Neural cell (in vitro differentiated cells): ENCODE measurements at regions not wholly inside any gene's neighbourhood (a gene's known extent, or its start where the extent isn't known, plus 50 kb on each side); places are given as distances from the start of the nearest gene placed in this dataset.
A peak's percentile ranks its signal among the peaks of the same experiment; 100 is the strongest.

Source experiments
- H2AFZ ChIP-seq: fragments of 200-600, 300-800 bp; sonication (generic), shearing (Covaris generic); 2 replicates; pipeline ENCODE4 v1.6.0; 2014; ENCODE audit warnings: low read depth, mild to moderate bottlenecking, antibody characterized with exemption, low read length, moderate library complexity
- H3F3A ChIP-seq: fragments of 200-600 bp; shearing (Covaris generic); 2 replicates; pipeline ENCODE4 v1.6.1; 2016; ENCODE audit warnings: mild to moderate bottlenecking, moderate library complexity, mixed read lengths, antibody characterized with exemption, low read length; ENCODE audit not compliant: insufficient read depth, poor library complexity, severe bottlenecking
- H3K27ac ChIP-seq: fragments of 200-600, 300-800 bp; sonication (generic), shearing (Covaris generic); 2 replicates; pipeline ENCODE4 v1.5.1; 2014; ENCODE audit warnings: mild to moderate bottlenecking, low read length, moderate library complexity
- H3K27me3 ChIP-seq: fragments of 300-800, 200-600 bp; sonication (generic), shearing (Covaris generic); 2 replicates; pipeline ENCODE4 v1.6.0; 2014; ENCODE audit warnings: mild to moderate bottlenecking, low read depth, low read length, moderate library complexity; ENCODE audit not compliant: insufficient read depth
- H3K36me3 ChIP-seq: fragments of 300-800, 200-600 bp; sonication (generic), shearing (Covaris generic); 2 replicates; pipeline ENCODE4 v1.5.1; 2014; ENCODE audit warnings: mild to moderate bottlenecking, antibody characterized with exemption, low read length, moderate library complexity; ENCODE audit not compliant: insufficient read depth
- H3K4me2 ChIP-seq: fragments of 300-800, 200-600 bp; sonication (generic), shearing (Covaris generic); 2 replicates; pipeline ENCODE4 v1.6.0; 2014; ENCODE audit warnings: mild to moderate bottlenecking, low read length
- H3K4me3 ChIP-seq: fragments of 300-800, 200-600 bp; sonication (generic), shearing (Covaris generic); 2 replicates; pipeline ENCODE4 v1.5.1; 2014; ENCODE audit warnings: mild to moderate bottlenecking, low read length, moderate library complexity
- H3K79me2 ChIP-seq: fragments of 200-600 bp; shearing (Covaris generic); replicated peaks from 2 replicates; pipeline ENCODE4 v1.6.0; 2014; ENCODE audit warnings: mild to moderate bottlenecking, low read length, moderate library complexity; ENCODE audit not compliant: insufficient read depth
- H3K9ac ChIP-seq: fragments of 300-800, 200-600 bp; sonication (generic), shearing (Covaris generic); 2 replicates; pipeline ENCODE4 v1.6.1; 2016; ENCODE audit warnings: mild to moderate bottlenecking, low read length, mixed read lengths
- H3K9me2 ChIP-seq: fragments of 200-600 bp; shearing (Covaris generic); 2 replicates; pipeline ENCODE4 v1.6.1; 2016; ENCODE audit warnings: mild to moderate bottlenecking, low read length, mixed read lengths; ENCODE audit not compliant: insufficient read depth
- H3K9me3 ChIP-seq: fragments of 200-600, 300-800 bp; sonication (generic), shearing (Covaris generic); 2 replicates; pipeline ENCODE4 v1.6.1; 2016; ENCODE audit warnings: mild to moderate bottlenecking, mixed run types, low read length, moderate library complexity, mixed read lengths
- H4K20me1 ChIP-seq: fragments of 200-600 bp; shearing (Covaris generic); 2 replicates; pipeline ENCODE4 v1.6.1; 2016; ENCODE audit warnings: mild to moderate bottlenecking, mixed run types; ENCODE audit not compliant: insufficient read depth
- CTCF ChIP-seq: fragments of 450-650 bp; IDR thresholded peaks from 2 replicates; pipeline ENCODE4 v1.5.1; 2014; ENCODE audit warnings: antibody characterized with exemption, mild to moderate bottlenecking, moderate library complexity; ENCODE audit not compliant: poor library complexity, severe bottlenecking
- EP300 ChIP-seq: fragments of 450-650 bp; conservative IDR thresholded peaks from 2 replicates; pipeline ENCODE4 v1.6.1; 2014; ENCODE audit warnings: antibody characterized with exemption, mild to moderate bottlenecking, moderate library complexity; ENCODE audit not compliant: poor library complexity, severe bottlenecking
- EZH2 ChIP-seq: fragments of 200-600, 300-800 bp; shearing (Covaris generic), sonication (generic); IDR thresholded peaks from 2 replicates; pipeline ENCODE4 v1.6.1; 2014; ENCODE audit warnings: antibody characterized with exemption, low read length, borderline replicate concordance, mild to moderate bottlenecking; ENCODE audit not compliant: insufficient read depth, poor library complexity, severe bottlenecking
- MXI1 ChIP-seq: fragments of 450-650 bp; conservative IDR thresholded peaks from 2 replicates; pipeline ENCODE4 v1.6.1; 2014; ENCODE audit warnings: antibody characterized with exemption, mild to moderate bottlenecking; ENCODE audit not compliant: poor library complexity, severe bottlenecking
- POLR2AphosphoS5 ChIP-seq: IDR thresholded peaks from 2 replicates; pipeline ENCODE4 v1.6.1; 2012
- RAD21 ChIP-seq: fragments of 450-650 bp; conservative IDR thresholded peaks from 2 replicates; pipeline ENCODE4 v1.6.1; 2014; ENCODE audit warnings: antibody characterized with exemption, mild to moderate bottlenecking, moderate library complexity
- SMC3 ChIP-seq: fragments of 450-650 bp; conservative IDR thresholded peaks from 2 replicates; pipeline ENCODE4 v1.6.1; 2014; ENCODE audit warnings: antibody characterized with exemption, mild to moderate bottlenecking, moderate library complexity; ENCODE audit not compliant: poor library complexity
- TAF1 ChIP-seq: IDR thresholded peaks from 2 replicates; pipeline ENCODE4 v1.6.1; 2012; ENCODE audit warnings: low read depth
- TF ChIP-seq, protein P1 (sequence below): IDR thresholded peaks from 2 replicates; pipeline ENCODE4 v1.6.1; 2012; ENCODE audit warnings: borderline replicate concordance

GRCh38 chr12:13853471-13853870 is 127.9 kb downstream of the GRIN2B start:
- Histone ChIP-seq H3K4me2 (no peak overlapping the region), H3K27me3 (no peaks in the 10 kb centered on the region), H2AFZ (no peak overlapping the region), H3K9me3 (no peaks in the 10 kb centered on the region), H3K9me2 (no peaks in the 10 kb centered on the region), H3K27ac (no peak overlapping the region), H3K36me3 (no peaks in the 10 kb centered on the region), H3K79me2 (no peaks in the 10 kb centered on the region), H4K20me1 (no peaks in the 10 kb centered on the region), H3K4me3 (no peak overlapping the region), H3F3A (no peaks in the 10 kb centered on the region), H3K9ac (no peak overlapping the region)
- TF ChIP-seq MXI1 (no peak), SMC3 (no peak), CTCF (no peak), TAF1 (no peak), POLR2AphosphoS5 (no peak), EZH2 (no peak), RAD21 (no peak), EP300 (no peak)
- TF ChIP-seq, protein P1, sequence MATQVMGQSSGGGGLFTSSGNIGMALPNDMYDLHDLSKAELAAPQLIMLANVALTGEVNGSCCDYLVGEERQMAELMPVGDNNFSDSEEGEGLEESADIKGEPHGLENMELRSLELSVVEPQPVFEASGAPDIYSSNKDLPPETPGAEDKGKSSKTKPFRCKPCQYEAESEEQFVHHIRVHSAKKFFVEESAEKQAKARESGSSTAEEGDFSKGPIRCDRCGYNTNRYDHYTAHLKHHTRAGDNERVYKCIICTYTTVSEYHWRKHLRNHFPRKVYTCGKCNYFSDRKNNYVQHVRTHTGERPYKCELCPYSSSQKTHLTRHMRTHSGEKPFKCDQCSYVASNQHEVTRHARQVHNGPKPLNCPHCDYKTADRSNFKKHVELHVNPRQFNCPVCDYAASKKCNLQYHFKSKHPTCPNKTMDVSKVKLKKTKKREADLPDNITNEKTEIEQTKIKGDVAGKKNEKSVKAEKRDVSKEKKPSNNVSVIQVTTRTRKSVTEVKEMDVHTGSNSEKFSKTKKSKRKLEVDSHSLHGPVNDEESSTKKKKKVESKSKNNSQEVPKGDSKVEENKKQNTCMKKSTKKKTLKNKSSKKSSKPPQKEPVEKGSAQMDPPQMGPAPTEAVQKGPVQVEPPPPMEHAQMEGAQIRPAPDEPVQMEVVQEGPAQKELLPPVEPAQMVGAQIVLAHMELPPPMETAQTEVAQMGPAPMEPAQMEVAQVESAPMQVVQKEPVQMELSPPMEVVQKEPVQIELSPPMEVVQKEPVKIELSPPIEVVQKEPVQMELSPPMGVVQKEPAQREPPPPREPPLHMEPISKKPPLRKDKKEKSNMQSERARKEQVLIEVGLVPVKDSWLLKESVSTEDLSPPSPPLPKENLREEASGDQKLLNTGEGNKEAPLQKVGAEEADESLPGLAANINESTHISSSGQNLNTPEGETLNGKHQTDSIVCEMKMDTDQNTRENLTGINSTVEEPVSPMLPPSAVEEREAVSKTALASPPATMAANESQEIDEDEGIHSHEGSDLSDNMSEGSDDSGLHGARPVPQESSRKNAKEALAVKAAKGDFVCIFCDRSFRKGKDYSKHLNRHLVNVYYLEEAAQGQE = no peak

DNA sequence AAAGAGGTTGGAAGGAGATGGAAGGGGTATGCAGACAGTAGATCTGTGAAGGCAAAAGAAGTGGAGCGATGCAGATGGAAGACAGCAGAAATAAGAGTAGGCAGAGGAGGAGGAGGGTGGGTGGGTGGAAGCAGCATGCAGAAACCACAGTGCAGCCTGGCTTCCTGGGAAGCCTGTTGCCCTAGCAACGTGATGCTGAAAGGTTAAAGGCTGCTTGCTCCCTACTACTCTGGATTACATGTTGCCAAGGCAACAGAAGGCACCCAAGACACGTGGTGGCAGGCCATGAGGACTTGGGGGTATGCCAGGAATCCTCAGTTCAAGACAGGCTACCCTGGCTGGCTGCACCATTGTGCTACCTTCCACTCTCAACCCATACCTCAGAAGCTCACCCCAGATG is 129.6 kb downstream of the GRIN2B start:
- Histone ChIP-seq H3K27me3 (no peaks in the 10 kb centered on the region), H3K9me3 (no peaks in the 10 kb centered on the region), H3K79me2 (no peaks in the 10 kb centered on the region), H3F3A (no peaks in the 10 kb centered on the region), H3K4me3 (peak overlapping the region; percentile 45), H3K27ac (peak overlapping the region; percentile 37), H3K4me2 (peak overlapping the region; percentile 79), H2AFZ (no peak overlapping the region), H3K9me2 (no peaks in the 10 kb centered on the region), H3K9ac (peak overlapping the region; percentile 17), H3K36me3 (no peaks in the 10 kb centered on the region), H4K20me1 (no peaks in the 10 kb centered on the region)
- TF ChIP-seq RAD21 = peak; percentile 42
- TF ChIP-seq EZH2 = no peak
- peak; percentile 99 for TF ChIP-seq MXI1
- TF ChIP-seq TAF1 = no peak
- peak; percentile 49 for TF ChIP-seq EP300
